ENCODE measurements at regions not wholly inside any gene's neighbourhood (a gene's known extent, or its start where the extent isn't known, plus 50 kb on each side); places are given as distances from the start of the nearest gene placed in this dataset.

DNA sequence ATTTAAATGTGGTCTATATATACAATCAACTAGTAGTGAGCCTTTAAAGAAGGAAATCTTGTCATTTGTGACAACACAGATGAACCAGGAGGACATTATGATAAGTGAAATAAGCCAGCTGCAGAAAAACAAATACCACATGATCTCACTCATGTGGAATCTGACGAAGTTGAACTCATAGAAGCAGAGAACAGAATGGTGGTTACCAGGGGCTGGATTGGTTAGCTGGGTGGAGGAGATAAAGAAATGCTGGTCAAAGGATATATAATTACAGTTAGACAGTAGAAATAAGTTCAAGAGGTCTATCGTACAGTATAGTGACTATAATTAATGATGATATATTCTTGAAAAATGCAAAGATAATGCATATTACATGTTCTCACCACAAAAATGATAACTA, 267.9 kb downstream of the FBXO15 start:
- DNase-seq (ENCODE audit: extremely low spot score, insufficient read length, low read depth): no peak

DNA sequence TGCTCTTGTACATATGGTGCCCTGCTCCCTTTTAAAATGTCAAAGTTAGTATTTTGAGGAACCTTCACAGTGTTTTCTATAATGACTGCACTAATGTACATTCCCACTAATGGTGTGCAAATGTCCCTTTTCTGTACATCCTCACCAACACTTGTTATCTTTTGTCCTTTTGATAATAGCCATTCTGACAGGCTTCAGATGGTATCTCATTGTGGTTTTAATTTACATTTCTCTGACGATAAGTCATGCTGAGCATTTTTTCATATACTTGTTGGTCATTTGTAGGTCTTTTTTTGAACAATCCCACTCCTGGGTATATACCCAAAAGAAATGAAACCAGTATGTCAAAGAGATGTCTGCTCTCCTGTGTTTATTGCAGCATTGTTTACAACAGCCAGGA, 268.3 kb downstream of the FBXO15 start:
- DNase-seq (ENCODE audit: extremely low spot score, insufficient read length, low read depth): no peak
- no peak for FAIRE-seq

More for the DNA sequence above, 267.9 kb downstream of the FBXO15 start:
- FAIRE-seq: no peak

DNA sequence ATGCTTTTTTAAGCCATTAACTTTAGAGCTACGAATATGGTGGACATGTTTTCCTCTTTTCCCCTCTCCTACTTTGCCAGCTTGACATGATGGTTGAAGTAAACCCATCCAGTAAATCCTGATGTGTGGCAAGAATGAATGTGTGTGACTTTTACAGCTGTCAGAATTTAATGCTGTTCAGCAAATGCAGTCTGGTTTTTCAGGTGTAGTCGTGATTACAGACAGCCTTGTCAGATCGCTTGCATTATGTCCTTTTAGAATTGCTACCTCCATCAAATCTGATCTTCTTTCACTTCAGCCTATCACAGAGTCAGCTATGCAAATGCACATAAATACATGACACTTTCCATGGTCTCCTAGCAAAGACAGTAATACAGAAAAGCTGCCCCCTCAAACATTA, 278.5 kb downstream of the FBXO15 start:
- FAIRE-seq (no peak), DNase-seq (ENCODE audit: extremely low spot score, insufficient read length, low read depth) (no peak)

- DNase-seq (ENCODE audit: extremely low spot score, insufficient read length, low read depth) (no peak), FAIRE-seq (no peak)
Measured at GRCh38 chr18:73861771-73862170, 285.9 kb downstream of the FBXO15 start.

GRCh38 chr18:73859837-73860397, 287.7 kb downstream of the FBXO15 start:
- FAIRE-seq (no peak), DNase-seq (ENCODE audit: extremely low spot score, insufficient read length, low read depth) (no peak)

DNA sequence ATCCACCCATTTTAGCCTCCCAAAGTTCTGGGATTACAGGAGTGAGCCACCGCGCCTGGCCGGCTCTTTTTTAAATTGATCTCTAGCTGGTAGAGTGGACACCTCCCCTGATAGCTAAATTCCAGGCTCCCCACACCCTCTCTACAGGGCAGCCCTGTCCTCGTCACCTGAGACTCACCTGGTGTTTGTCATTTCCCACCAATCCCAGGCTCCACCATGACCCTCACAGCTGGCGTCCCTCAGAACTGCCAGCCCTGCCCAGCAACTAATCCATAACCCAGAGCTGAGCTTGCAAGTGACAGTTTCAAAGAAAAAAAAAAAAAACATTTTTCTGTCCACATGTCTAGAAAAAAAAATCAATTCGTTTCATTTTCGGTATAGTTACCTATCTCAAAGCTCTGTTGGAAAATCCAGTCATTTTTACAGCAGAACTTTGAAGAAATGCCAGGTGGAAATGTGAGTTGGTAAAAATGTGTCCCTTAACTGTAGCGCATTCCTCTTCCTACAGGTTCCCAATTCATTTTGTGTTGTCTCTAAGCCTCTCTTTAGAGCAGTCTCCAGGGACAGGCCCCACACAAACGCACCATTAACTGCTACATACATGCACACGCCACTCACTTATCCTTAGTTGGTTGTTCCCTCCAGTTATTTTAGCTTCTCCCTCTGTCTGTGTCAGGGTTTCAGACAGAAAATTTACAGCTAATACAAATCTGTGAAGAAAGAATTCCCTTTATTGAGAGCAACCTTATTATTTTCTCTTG, 294.7 kb downstream of the FBXO15 start:
- FAIRE-seq: no peak
- DNase-seq (ENCODE audit: extremely low spot score, insufficient read length, low read depth): no peak

GRCh38 chr18:73850782-73851181, 296.9 kb downstream of the FBXO15 start:
- FAIRE-seq (no peak), DNase-seq (ENCODE audit: extremely low spot score, insufficient read length, low read depth) (no peak)

DNA sequence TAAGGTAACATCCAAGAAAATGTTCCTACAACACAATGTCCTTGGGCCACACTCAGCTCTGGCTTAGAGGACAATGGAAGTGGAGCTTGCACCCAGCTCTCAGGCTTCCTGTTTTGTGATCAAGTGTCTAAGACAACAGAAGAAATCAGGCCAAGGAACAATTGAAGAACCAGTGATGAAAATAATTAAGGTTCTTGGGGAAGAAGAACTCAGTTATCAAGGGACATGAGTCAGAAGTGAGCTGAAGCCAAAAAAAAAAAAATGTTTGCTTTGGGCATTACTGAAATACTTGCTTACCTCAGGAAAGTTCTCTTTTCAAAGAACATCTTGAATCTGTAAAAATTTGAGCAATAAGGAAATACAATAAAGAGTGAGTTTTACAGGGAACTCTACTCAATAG, 299.0 kb downstream of the FBXO15 start:
- no peak for FAIRE-seq
- DNase-seq (ENCODE audit: extremely low spot score, insufficient read length, low read depth): no peak

DNA sequence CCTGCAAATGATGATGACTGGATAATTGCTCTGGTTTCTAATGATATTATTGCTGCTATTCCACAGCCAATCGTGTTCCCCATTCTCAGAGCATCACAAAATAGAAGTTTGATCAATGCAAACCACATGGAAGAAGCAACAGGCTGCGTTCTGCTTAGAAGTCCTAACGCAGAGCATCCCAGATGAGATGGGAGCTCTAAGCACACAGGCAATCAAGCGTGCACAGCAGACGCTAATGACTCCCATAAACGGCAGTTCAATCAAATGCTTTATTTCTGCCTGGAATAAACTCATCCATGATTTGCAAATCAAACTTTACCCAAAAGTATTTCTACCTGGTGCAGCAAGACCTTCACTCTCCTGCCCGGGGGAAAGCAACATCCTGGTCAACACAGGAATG, 304.2 kb downstream of the FBXO15 start:
- FAIRE-seq (no peak), DNase-seq (ENCODE audit: extremely low spot score, insufficient read length, low read depth) (no peak)

DNA sequence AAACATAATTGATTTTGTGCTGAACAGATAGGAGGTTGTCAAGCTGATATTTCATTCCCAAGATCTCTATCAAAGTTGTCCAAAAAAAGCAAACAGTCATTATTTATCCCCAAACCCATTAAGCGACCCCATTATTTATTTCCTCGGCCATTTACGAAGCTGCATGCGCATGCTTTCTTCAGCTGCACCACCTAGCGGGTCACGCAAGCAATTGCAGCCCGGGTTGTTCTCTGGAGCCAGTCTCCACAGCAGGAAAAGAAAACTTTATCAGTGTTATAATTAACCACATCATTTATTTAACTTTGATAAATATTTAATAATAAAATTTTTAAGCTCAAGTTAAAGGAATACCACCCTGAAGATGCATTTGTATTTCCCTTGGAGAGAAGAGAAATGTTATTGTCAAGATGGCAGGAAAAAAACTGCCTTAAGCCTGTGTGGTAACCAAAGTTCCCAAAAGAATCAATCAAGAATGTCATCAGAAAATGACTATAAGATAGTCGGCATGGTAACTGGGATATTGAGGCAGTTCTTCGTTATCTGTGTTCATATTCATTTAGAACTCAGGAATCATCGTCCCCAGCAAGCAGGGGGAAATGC, 304.7 kb downstream of the FBXO15 start:
- FAIRE-seq: peak; percentile 82
- DNase-seq (ENCODE audit: extremely low spot score, insufficient read length, low read depth): peak; percentile 7

DNA sequence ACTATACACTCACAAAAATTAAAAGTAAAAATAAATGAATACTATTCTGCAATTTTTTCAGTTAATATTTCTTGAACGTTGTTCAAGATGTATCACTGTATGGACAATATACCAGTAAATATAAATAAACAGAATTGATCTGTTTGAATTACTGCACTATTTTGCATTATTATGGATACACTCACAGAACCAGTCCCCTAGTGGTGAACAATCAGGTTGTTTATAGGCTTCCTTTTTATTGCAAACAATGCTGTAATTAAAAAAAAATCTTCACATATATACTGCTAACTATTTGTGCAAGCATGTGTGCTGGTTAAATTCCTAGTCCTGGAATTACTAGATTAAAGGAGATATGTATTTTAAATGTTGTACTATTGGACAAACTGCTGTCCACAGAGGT, 306.0 kb downstream of the FBXO15 start:
- DNase-seq (ENCODE audit: extremely low spot score, insufficient read length, low read depth) (no peak), FAIRE-seq (no peak)

DNA sequence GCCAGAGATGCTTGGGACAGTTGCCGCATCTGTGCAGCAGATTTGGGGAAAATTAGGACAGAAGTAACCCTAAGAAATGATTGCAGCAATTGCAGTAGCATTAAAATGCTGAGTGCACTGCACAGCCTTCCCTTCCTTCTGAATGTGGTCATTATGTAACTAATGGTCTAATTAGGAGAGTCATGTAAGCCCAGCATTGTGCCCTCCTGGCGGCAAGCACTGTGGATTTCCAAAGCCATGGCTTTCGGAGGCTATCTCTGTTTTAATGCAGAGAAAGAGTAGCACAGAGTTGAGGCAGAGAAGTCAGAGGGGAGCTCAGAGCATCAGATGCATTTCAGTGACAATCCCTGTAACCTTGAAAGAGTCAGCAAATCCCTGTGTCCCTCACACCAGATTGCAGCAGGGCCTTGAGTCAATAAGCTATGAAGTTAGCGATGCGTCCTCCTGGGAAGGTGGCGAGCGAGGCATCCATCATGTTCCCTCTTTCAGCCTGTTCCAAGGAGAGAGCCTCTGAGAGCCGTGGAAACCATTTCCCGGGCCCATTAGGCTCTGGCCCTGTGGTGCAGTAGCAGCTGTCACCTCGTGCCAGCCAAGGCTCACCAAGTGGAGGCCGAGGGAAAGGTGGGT, 307.2 kb downstream of the FBXO15 start:
- FAIRE-seq (no peak), DNase-seq (ENCODE audit: extremely low spot score, insufficient read length, low read depth) (no peak)

DNA sequence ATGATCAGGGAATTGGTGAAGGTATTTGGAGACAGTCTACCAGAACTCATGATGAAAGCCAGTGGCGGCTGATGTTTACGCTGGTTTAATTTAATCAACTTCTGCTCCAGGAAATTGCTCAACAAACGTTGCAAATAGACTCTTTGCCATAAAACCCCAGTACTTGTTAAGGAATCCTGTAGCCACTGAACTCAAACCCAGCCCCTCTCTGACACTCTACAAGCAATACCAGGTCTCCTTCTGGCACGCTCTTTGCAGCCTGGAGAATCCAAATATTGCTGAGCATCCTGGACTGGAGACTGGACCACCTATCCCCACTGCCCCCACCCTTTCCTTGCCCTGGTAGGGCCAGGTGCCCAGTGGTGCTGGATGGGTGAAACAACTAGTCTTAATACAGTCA, 308.2 kb downstream of the FBXO15 start:
- DNase-seq (ENCODE audit: extremely low spot score, insufficient read length, low read depth) (no peak), FAIRE-seq (no peak)

GRCh38 chr18:73838107-73838506, 309.5 kb downstream of the FBXO15 start:
- no peak for FAIRE-seq
- DNase-seq (ENCODE audit: extremely low spot score, insufficient read length, low read depth): no peak

- DNase-seq (ENCODE audit: extremely low spot score, insufficient read length, low read depth): no peak
- FAIRE-seq: no peak
Measured at GRCh38 chr18:73835656-73836364, 311.8 kb downstream of the FBXO15 start.

DNA sequence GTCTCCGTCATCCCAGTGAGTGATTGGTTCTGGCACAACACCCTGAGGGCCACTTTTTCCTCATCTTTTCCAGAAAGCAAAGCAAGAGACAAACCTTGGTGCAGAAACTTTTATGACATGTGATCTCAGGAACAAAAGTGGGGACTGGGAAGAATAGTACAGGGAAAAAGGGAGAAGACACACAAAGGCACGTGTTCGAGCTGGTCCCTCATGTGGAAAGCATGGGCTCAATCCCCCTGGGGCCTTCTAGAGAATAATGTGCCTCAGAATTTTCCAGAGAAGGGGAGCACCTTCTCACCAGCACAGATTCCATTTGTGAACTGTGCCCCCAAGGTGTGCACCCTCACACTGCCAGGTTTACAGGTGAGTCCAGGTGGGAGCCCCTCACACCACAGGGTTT, 312.6 kb downstream of the FBXO15 start:
- no peak for DNase-seq (ENCODE audit: extremely low spot score, insufficient read length, low read depth)
- no peak for FAIRE-seq

GRCh38 chr18:73831688-73832087, 315.9 kb downstream of the FBXO15 start:
- no peak for FAIRE-seq
- DNase-seq (ENCODE audit: extremely low spot score, insufficient read length, low read depth): no peak

- FAIRE-seq (no peak), DNase-seq (ENCODE audit: extremely low spot score, insufficient read length, low read depth) (no peak)
Measured at GRCh38 chr18:73829146-73829545, 318.5 kb downstream of the FBXO15 start.

GRCh38 chr18:73827801-73828200, 319.8 kb downstream of the FBXO15 start:
- no peak for FAIRE-seq
- no peak for DNase-seq (ENCODE audit: extremely low spot score, insufficient read length, low read depth)

- FAIRE-seq (no peak), DNase-seq (ENCODE audit: extremely low spot score, insufficient read length, low read depth) (no peak)
Measured at GRCh38 chr18:73826098-73826497, 321.5 kb downstream of the FBXO15 start.

- FAIRE-seq (no peak), DNase-seq (ENCODE audit: extremely low spot score, insufficient read length, low read depth) (no peak)
Measured at GRCh38 chr18:73824671-73825070, 323.0 kb downstream of the FBXO15 start.

Measured in GM18507 (cell line).